GM19023 (cell line): ENCODE measurements at regions not wholly inside any gene's neighbourhood (a gene's known extent, or its start where the extent isn't known, plus 50 kb on each side); places are given as distances from the start of the nearest gene placed in this dataset.
"Not testable (repeated sequence)": the region's sequence is repeated elsewhere in the genome, so short reads cannot be mapped to it uniquely, and the experiment has no call there.

Source experiments
- ATAC-seq: cut with Tn5 transposase; IDR thresholded peaks from one replicate; pipeline ENCODE4 v1.9.1; 2021; ENCODE audit warnings: mild to moderate bottlenecking, moderate library complexity; ENCODE audit not compliant: unreplicated experiment

GRCh38 chr12:4158306-4158705, 115.3 kb upstream of the CCND2 start:
- ATAC-seq, result no peak

- ATAC-seq, result no peak
Observed at GRCh38 chr12:4157122-4157521, 116.4 kb upstream of the CCND2 start.

- no peak for ATAC-seq
Observed at GRCh38 chr12:4156317-4156716, 117.2 kb upstream of the CCND2 start.

GRCh38 chr12:4154672-4155225, 118.8 kb upstream of the CCND2 start:
- no peak for ATAC-seq

GRCh38 chr12:4153343-4153892, 120.1 kb upstream of the CCND2 start:
- ATAC-seq, result peak; percentile 83

GRCh38 chr12:4152145-4152795, 121.3 kb upstream of the CCND2 start:
- ATAC-seq, result no peak

- no peak for ATAC-seq
Observed at GRCh38 chr12:4151362-4152121, 122.0 kb upstream of the CCND2 start.

- not testable (repeated sequence) for ATAC-seq
Observed at GRCh38 chr12:4150355-4150754, 123.2 kb upstream of the CCND2 start.

DNA sequence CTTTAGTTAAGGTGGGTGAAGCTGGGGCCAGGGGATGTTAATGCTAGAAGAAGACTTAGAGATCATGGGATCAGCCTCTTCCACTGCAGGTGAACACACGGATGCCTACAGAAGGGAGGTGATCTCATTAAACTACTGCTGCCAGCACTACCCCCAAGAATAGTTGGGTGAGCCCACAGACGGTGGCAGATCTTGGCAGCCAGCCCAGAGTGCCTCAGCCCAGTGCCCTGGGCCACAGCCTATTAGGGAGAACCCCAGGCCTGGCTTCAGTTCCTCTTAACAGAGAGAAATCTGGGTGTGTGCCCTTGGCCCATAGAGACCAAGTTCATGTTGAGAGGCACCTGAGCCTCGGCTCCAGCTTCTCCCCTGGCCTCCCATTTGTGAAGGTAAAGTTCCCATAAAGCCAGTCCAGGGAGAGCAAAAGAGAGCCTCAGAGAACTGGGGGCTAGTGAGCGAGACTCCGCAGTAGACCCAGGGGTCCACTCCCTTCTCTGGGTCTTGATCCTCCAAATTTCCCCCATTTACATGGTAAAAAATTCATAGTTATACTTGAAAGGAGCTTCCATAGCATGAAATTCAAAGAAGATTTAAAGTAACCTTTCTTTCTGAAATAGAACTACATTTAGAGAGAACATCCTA, 125.0 kb upstream of the CCND2 start:
- ATAC-seq, result peak; percentile 55

- ATAC-seq, result no peak
Observed at GRCh38 chr12:4147031-4147481, 126.5 kb upstream of the CCND2 start.

GRCh38 chr12:4145990-4146859, 127.3 kb upstream of the CCND2 start:
- no peak for ATAC-seq

DNA sequence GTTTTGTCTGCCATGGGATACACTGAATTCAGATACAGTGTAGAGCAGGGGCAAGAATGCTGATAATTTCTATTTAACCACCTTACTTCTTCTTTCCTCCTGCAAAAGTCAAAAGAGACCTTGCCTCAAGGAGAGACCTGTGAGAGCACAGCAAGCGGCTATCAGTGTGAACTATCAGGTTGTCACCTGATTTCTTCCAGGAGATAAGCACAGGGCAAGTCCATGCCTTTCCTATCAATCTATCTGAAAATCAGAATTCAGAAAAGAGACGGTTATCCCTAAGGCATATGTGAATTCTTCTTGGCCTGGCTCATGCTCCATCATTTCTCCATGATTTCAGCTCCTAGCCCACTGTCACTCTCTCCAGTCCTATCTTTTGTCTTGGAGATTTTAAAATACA, 128.9 kb upstream of the CCND2 start:
- no peak for ATAC-seq

DNA sequence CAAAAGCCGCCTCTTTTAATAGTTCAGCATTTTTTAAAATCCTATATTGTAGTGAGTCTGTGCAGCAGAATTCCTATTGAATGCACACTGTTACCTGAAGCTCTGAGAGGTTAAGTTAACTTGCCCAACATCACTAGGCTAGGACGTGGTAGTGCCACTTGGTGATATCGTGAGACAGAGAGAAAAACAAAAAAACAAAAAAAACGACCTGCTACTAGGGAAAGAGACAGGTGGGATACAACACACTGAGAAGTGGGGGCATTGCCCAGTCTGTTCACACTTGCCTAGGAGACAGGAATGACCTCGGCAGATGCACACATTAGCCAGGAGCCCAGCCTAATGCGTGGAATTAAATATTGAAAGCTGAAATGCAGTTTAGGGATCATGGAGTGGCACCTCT, 129.7 kb upstream of the CCND2 start:
- ATAC-seq, result no peak

- no peak for ATAC-seq
Observed at GRCh38 chr12:4141348-4142270, 132.0 kb upstream of the CCND2 start.

DNA sequence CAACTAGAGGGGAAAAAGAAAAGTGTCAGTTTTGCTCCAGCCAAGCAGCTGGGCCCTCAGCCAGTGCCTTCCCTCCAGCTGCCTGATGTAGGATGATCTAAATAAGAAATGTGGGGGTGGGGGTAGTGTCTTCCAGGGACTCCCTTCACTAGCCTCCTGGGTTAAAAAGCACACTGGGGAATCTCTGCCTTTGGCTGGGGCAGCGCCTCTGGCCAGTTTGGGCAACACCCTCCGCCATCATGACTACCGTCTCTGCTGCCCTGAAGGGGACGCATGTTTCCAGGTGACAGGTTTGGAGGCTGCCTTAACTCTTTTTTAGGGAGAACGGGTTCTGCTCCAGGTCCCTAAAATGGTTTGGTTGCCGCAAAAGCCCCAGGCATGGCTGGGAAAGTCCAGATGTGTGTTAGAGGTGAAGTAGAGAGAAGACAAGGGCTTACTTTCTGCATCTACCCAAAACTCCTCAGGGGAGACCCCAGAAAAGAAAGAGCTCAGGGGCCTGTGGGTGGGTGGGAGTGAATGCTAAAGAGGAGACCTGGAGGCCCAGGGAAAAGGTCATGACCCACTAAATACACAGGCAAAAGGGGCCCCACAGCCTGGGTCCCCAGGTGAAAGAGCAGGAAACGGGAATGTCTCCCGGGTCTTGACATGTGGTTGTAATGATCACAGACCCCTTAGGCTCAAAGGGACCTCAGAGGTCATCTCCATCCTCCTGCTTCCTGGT, 132.8 kb upstream of the CCND2 start:
- no peak for ATAC-seq

DNA sequence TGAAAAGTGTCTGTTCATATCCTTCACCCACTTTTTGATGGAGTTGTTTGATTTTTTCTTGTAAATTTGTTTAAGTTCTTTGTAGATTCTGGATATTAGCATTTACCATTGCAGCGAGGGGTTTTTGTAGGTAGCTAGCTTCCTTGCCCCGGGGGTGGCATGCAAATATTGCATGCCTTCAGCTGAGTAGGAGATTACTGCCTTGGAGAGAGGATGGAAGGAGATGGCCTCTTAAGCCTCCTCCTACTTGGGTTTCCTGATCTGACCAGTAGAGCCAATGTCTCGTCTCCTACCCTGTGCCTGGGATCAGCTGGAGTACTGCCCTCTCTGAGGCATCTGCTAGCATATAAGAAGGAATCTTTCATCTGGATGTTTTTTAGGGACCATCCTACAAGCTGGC, 134.4 kb upstream of the CCND2 start:
- no peak for ATAC-seq

- not testable (repeated sequence) for ATAC-seq
Observed at GRCh38 chr12:4138532-4138931, 135.0 kb upstream of the CCND2 start.

- ATAC-seq, result no peak
Observed at GRCh38 chr12:4138051-4138450, 135.5 kb upstream of the CCND2 start.

- ATAC-seq, result no peak
Observed at GRCh38 chr12:4137441-4137840, 136.1 kb upstream of the CCND2 start.
